Spleen (tissue), 7 donors: ENCODE measurements at regions not wholly inside any gene's neighbourhood (a gene's known extent, or its start where the extent isn't known, plus 50 kb on each side); places are given as distances from the start of the nearest gene placed in this dataset.

Source experiments
- POLR2A ChIP-seq, 3 donors: fragments of 450-650 bp; IDR thresholded peaks; one replicate each; pipeline ENCODE4 v1.5.1; 2017; ENCODE audit warnings: antibody characterized with exemption in 3 of 3, mild to moderate bottlenecking in 1 of 3
- POLR2AphosphoS5 ChIP-seq, 3 donors: sonication (generic); formaldehyde crosslinking; IDR thresholded peaks; one replicate each; pipeline ENCODE4 v1.5.1; 2017; ENCODE audit warnings: antibody characterized with exemption in 3 of 3
- TF ChIP-seq, protein P1 (sequence below), 11 experiments: fragments of 200-600 bp in 7 of 11; fragments of 450-650 bp in 4 of 11; sonication (generic) in 4 of 11; IDR thresholded peaks in 8 of 11; conservative IDR thresholded peaks in 3 of 11; 1 replicate in 7 of 11; 2 replicates in 4 of 11; pipeline versions ENCODE4 v1.4.0 to v1.8.0; 2016 to 2021; ENCODE audit warnings: antibody characterized with exemption in 11 of 11, inconsistent platforms in 4 of 11, mild to moderate bottlenecking in 1 of 11
- donor health status: DM: no; HTN: no; CAD: no; lungs with moderate emphysema.
- donor health status: DM: no; HTN: no; CAD: no.
- donor health status: DM: no; HTN: no; CAD: no.

DNA sequence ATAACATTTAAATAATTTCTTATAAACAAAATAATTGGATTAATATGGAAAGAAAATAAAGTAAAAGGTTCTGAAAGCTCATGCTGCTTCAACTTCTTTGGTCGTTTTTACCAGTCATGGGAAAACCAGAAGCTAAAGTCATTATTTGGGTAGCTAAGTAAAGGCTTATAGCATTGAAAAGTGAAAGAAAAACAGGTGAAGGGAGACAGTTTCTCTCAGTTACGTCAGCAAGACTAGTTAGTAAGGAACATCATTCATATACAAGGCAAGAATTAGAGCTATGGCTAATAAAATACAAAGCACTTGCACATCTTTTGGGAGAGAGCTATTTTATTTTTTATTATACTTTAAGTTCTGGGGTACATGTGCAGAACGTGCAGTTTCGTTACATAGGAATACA, 170.3 kb upstream of the SYT10 start:
- TF ChIP-seq, protein P1, sequence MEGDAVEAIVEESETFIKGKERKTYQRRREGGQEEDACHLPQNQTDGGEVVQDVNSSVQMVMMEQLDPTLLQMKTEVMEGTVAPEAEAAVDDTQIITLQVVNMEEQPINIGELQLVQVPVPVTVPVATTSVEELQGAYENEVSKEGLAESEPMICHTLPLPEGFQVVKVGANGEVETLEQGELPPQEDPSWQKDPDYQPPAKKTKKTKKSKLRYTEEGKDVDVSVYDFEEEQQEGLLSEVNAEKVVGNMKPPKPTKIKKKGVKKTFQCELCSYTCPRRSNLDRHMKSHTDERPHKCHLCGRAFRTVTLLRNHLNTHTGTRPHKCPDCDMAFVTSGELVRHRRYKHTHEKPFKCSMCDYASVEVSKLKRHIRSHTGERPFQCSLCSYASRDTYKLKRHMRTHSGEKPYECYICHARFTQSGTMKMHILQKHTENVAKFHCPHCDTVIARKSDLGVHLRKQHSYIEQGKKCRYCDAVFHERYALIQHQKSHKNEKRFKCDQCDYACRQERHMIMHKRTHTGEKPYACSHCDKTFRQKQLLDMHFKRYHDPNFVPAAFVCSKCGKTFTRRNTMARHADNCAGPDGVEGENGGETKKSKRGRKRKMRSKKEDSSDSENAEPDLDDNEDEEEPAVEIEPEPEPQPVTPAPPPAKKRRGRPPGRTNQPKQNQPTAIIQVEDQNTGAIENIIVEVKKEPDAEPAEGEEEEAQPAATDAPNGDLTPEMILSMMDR (IDR thresholded peaks at IDR 0.05 in 8 of 11, conservative IDR thresholded peaks at IDR 0.05 in 3 of 11): no peak
- TF ChIP-seq POLR2AphosphoS5 (IDR thresholded peaks at IDR 0.05) (no peak), POLR2A (IDR thresholded peaks at IDR 0.05) (no peak)
